WI38 (cell line): ENCODE measurements at regions not wholly inside any gene's neighbourhood (a gene's known extent, or its start where the extent isn't known, plus 50 kb on each side); places are given as distances from the start of the nearest gene placed in this dataset.

Experiments
- H3K4me3 ChIP-seq: 2 replicates; pipeline ENCODE4 v1.5.1; 2011; ENCODE audit warnings: low read depth, mild to moderate bottlenecking, control low read depth, low read length
- CTCF ChIP-seq: IDR thresholded peaks from 2 replicates; pipeline ENCODE4 v1.5.1; 2012; ENCODE audit warnings: low read depth, mild to moderate bottlenecking, control low read depth, low read length

- H3K4me3 ChIP-seq: no peak overlapping the region
- no peak for TF ChIP-seq CTCF
Observed at GRCh38 chr22:27588915-27589314, 212.6 kb downstream of the MN1 start.

- H3K4me3 ChIP-seq: no peak overlapping the region
- TF ChIP-seq CTCF: no peak
Observed at GRCh38 chr22:27591060-27591459, 210.5 kb downstream of the MN1 start.

GRCh38 chr22:27593378-27593777 lies 208.2 kb downstream of the MN1 start:
- no peak for TF ChIP-seq CTCF
- H3K4me3 ChIP-seq: no peak overlapping the region

- H3K4me3 ChIP-seq: no peak overlapping the region
- no peak for TF ChIP-seq CTCF
Observed at GRCh38 chr22:27594020-27594419, 207.5 kb downstream of the MN1 start.

GRCh38 chr22:27594474-27595134 lies 207.0 kb downstream of the MN1 start:
- H3K4me3 ChIP-seq: no peak overlapping the region
- no peak for TF ChIP-seq CTCF

- no peak overlapping the region for H3K4me3 ChIP-seq
- TF ChIP-seq CTCF: no peak
Observed at GRCh38 chr22:27596133-27596870, 205.3 kb downstream of the MN1 start.

- TF ChIP-seq CTCF: no peak
Observed at GRCh38 chr22:27597703-27598444, 203.7 kb downstream of the MN1 start.

More at GRCh38 chr22:27597703-27598444, 203.7 kb downstream of the MN1 start:
- no peak overlapping the region for H3K4me3 ChIP-seq
